Astrocyte (in vitro differentiated cells and primary cell): ENCODE measurements at regions not wholly inside any gene's neighbourhood (a gene's known extent, or its start where the extent isn't known, plus 50 kb on each side); places are given as distances from the start of the nearest gene placed in this dataset.

ENCODE experiments used
- DNase-seq: peaks from one replicate; pipeline ENCODE4 v3.0.0-alpha.2; 2010; ENCODE audit warnings: low read depth
- FAIRE-seq: peaks from 2 replicates; lab custom pipeline; 2011; peaks lifted over from hg19 to GRCh38; lab: Jason Lieb, UNC
- H2AFZ ChIP-seq: 2 replicates; pipeline ENCODE4 v1.6.0; 2012; ENCODE audit warnings: low read depth, low read length, inconsistent platforms
- H3K27ac ChIP-seq: 2 replicates; pipeline ENCODE4 v1.5.1; 2011; ENCODE audit warnings: low read depth, low read length, inconsistent platforms
- H3K27me3 ChIP-seq: 2 replicates; pipeline ENCODE4 v1.6.0; 2011; ENCODE audit warnings: low read length, inconsistent platforms; ENCODE audit not compliant: insufficient read depth
- H3K36me3 ChIP-seq: 2 replicates; pipeline ENCODE4 v1.5.1; 2011; ENCODE audit warnings: low read length, inconsistent platforms; ENCODE audit not compliant: insufficient read depth
- H3K4me1 ChIP-seq: 2 replicates; pipeline ENCODE4 v1.5.1; 2011; ENCODE audit warnings: low read length, inconsistent platforms; ENCODE audit not compliant: insufficient read depth
- H3K4me2 ChIP-seq: 2 replicates; pipeline ENCODE4 v1.6.0; 2012; ENCODE audit warnings: low read length, inconsistent platforms
- H3K4me3 ChIP-seq: 2 replicates; pipeline ENCODE4 v1.5.1; 2011; ENCODE audit warnings: low read depth, mild to moderate bottlenecking, low read length, inconsistent platforms; ENCODE audit not compliant: insufficient read depth
- H3K79me2 ChIP-seq: 2 replicates; pipeline ENCODE4 v1.6.0; 2012; ENCODE audit warnings: mild to moderate bottlenecking, low read length, inconsistent platforms; ENCODE audit not compliant: insufficient read depth
- H3K9ac ChIP-seq: 2 replicates; pipeline ENCODE4 v1.6.0; 2012; ENCODE audit warnings: mild to moderate bottlenecking, low read length, inconsistent platforms
- H3K9me3 ChIP-seq: 2 replicates; pipeline ENCODE4 v1.5.1; 2012; ENCODE audit warnings: low read depth, mild to moderate bottlenecking, low read length, inconsistent platforms; ENCODE audit not compliant: insufficient read depth
- H4K20me1 ChIP-seq: 2 replicates; pipeline ENCODE4 v1.6.0; 2012; ENCODE audit warnings: low read length, inconsistent platforms; ENCODE audit not compliant: insufficient read depth
- H3K27ac Mint-ChIP-seq: one replicate; pipeline ENCODE4 v1.8.0; 2021; ENCODE audit warnings: mild to moderate bottlenecking, mixed read lengths; ENCODE audit not compliant: unreplicated experiment
- H3K27me3 Mint-ChIP-seq: one replicate; pipeline ENCODE4 v1.8.0; 2021; ENCODE audit warnings: low read depth, mixed read lengths; ENCODE audit not compliant: unreplicated experiment
- H3K36me3 Mint-ChIP-seq: one replicate; pipeline ENCODE4 v1.8.0; 2021; ENCODE audit warnings: low read depth, mixed read lengths; ENCODE audit not compliant: unreplicated experiment
- H3K4me1 Mint-ChIP-seq: one replicate; pipeline ENCODE4 v1.8.0; 2021; ENCODE audit warnings: low read depth, mixed read lengths; ENCODE audit not compliant: unreplicated experiment
- H3K4me3 Mint-ChIP-seq: one replicate; pipeline ENCODE4 v1.8.0; 2021; ENCODE audit warnings: mild to moderate bottlenecking, moderate library complexity, mixed read lengths; ENCODE audit not compliant: unreplicated experiment
- H3K9me3 Mint-ChIP-seq: one replicate; pipeline ENCODE4 v1.8.0; 2021; ENCODE audit warnings: mild to moderate bottlenecking, mixed read lengths; ENCODE audit not compliant: unreplicated experiment
- CTCF ChIP-seq: IDR thresholded peaks from 2 replicates; pipeline ENCODE4 v1.5.1; 2011; ENCODE audit warnings: low read depth, mild to moderate bottlenecking, inconsistent platforms, low read length, moderate library complexity; ENCODE audit not compliant: insufficient read depth
- EZH2 ChIP-seq: IDR thresholded peaks from 2 replicates; pipeline ENCODE4 v1.6.1; 2012; ENCODE audit warnings: mild to moderate bottlenecking, low read length, inconsistent platforms; ENCODE audit not compliant: insufficient read depth

GRCh38 chr9:119775410-119775809, 406.2 kb upstream of the BRINP1 start:
- H3K27me3 Mint-ChIP-seq, result peaks cover 7% of the 10 kb centered on the region
- no peaks in the 10 kb centered on the region for H3K4me1 ChIP-seq
- DNase-seq (no peak), FAIRE-seq (no peak)
- H3K9me3 Mint-ChIP-seq, result no peaks in the 10 kb centered on the region
- H3K36me3 ChIP-seq, result no peaks in the 10 kb centered on the region
- no peak overlapping the region for H3K4me2 ChIP-seq
- H3K27me3 ChIP-seq, result no peaks in the 10 kb centered on the region
- no peaks in the 10 kb centered on the region for H3K36me3 Mint-ChIP-seq
- no peak overlapping the region for H3K4me3 ChIP-seq
- no peak for TF ChIP-seq EZH2
- no peak for TF ChIP-seq CTCF
- no peaks in the 10 kb centered on the region for H3K79me2 ChIP-seq
- H3K4me1 Mint-ChIP-seq, result peaks cover 8% of the 10 kb centered on the region
- H3K27ac ChIP-seq, result no peak overlapping the region
- no peak overlapping the region for H3K9ac ChIP-seq
- H3K9me3 ChIP-seq, result no peaks in the 10 kb centered on the region
- no peaks in the 10 kb centered on the region for H4K20me1 ChIP-seq
- H3K4me3 Mint-ChIP-seq, result no peak overlapping the region
- H2AFZ ChIP-seq, result no peak overlapping the region
- H3K27ac Mint-ChIP-seq, result no peak overlapping the region

- Mint-ChIP-seq H3K4me3 (no peak overlapping the region), H3K27ac (no peak overlapping the region), H3K9me3 (no peaks in the 10 kb centered on the region), H3K27me3 (peaks cover 8% of the 10 kb centered on the region), H3K36me3 (no peaks in the 10 kb centered on the region), H3K4me1 (peaks cover 8% of the 10 kb centered on the region)
- Histone ChIP-seq H3K27ac (no peak overlapping the region), H3K9ac (no peak overlapping the region), H2AFZ (no peak overlapping the region), H4K20me1 (no peaks in the 10 kb centered on the region), H3K4me3 (no peak overlapping the region), H3K9me3 (no peaks in the 10 kb centered on the region), H3K36me3 (no peaks in the 10 kb centered on the region), H3K4me2 (no peak overlapping the region), H3K27me3 (no peaks in the 10 kb centered on the region), H3K79me2 (no peaks in the 10 kb centered on the region), H3K4me1 (no peaks in the 10 kb centered on the region)
- FAIRE-seq (no peak), DNase-seq (no peak)
- TF ChIP-seq CTCF (no peak), EZH2 (no peak)
These were observed 404.6 kb upstream of the BRINP1 start for GRCh38 chr9:119773823-119774222.

GRCh38 chr9:119771341-119771740, 402.1 kb upstream of the BRINP1 start:
- Mint-ChIP-seq H3K27ac (no peak overlapping the region), H3K4me1 (peaks cover 8% of the 10 kb centered on the region), H3K27me3 (peaks cover 8% of the 10 kb centered on the region), H3K4me3 (no peak overlapping the region), H3K9me3 (no peaks in the 10 kb centered on the region), H3K36me3 (no peaks in the 10 kb centered on the region)
- Histone ChIP-seq H2AFZ (no peak overlapping the region), H3K4me2 (no peak overlapping the region), H3K79me2 (no peaks in the 10 kb centered on the region), H3K4me1 (no peaks in the 10 kb centered on the region), H3K9ac (no peak overlapping the region), H3K4me3 (no peak overlapping the region), H3K27ac (no peak overlapping the region), H4K20me1 (no peaks in the 10 kb centered on the region), H3K9me3 (no peaks in the 10 kb centered on the region), H3K27me3 (no peaks in the 10 kb centered on the region), H3K36me3 (no peaks in the 10 kb centered on the region)
- DNase-seq (no peak), FAIRE-seq (no peak)
- TF ChIP-seq CTCF (no peak), EZH2 (no peak)
